SJSA1 (cell line): ENCODE measurements at regions not wholly inside any gene's neighbourhood (a gene's known extent, or its start where the extent isn't known, plus 50 kb on each side); places are given as distances from the start of the nearest gene placed in this dataset.

Experiments used
- DNase-seq, 2 experiments: peaks; one replicate each; pipeline ENCODE4 v3.0.0-alpha.2; 2015 to 2020; ENCODE audit warnings: low spot score in 2 of 2, low read depth in 1 of 2
- H3K27ac ChIP-seq: fragments of 250-450 bp; sonication (Bioruptor Pico); 2 replicates; pipeline ENCODE4 v1.5.1; 2020; ENCODE audit warnings: mild to moderate bottlenecking, moderate library complexity
- H3K27me3 ChIP-seq: fragments of 250-450 bp; sonication (Bioruptor Pico); replicated peaks from 2 replicates; pipeline ENCODE4 v1.5.1; 2020; ENCODE audit warnings: mild to moderate bottlenecking, moderate library complexity
- H3K36me3 ChIP-seq: fragments of 250-450 bp; sonication (Bioruptor Pico); 2 replicates; pipeline ENCODE4 v1.5.1; 2020; ENCODE audit warnings: mild to moderate bottlenecking
- H3K4me1 ChIP-seq: fragments of 250-450 bp; sonication (Bioruptor Pico); replicated peaks from 2 replicates; pipeline ENCODE4 v1.6.1; 2021; ENCODE audit warnings: mild to moderate bottlenecking
- H3K4me3 ChIP-seq: fragments of 250-450 bp; sonication (Bioruptor Pico); 2 replicates; pipeline ENCODE4 v1.5.1; 2020; ENCODE audit warnings: mild to moderate bottlenecking
- H3K9me3 ChIP-seq: fragments of 250-450 bp; sonication (Bioruptor Pico); replicated peaks from 2 replicates; pipeline ENCODE4 v1.5.1; 2020; ENCODE audit warnings: mild to moderate bottlenecking

GRCh38 chr12:98419795-98420404, 95.5 kb upstream of the TMPO start:
- peaks cover 21% of the 10 kb centered on the region for H3K4me1 ChIP-seq
- H3K27ac ChIP-seq = no peak overlapping the region
- no peak for DNase-seq
- no peaks in the 10 kb centered on the region for H3K9me3 ChIP-seq
- no peaks in the 10 kb centered on the region for H3K36me3 ChIP-seq
- no peak overlapping the region for H3K4me3 ChIP-seq
- H3K27me3 ChIP-seq = no peaks in the 10 kb centered on the region

- H3K4me3 ChIP-seq = no peak overlapping the region
- H3K27me3 ChIP-seq = no peaks in the 10 kb centered on the region
- H3K4me1 ChIP-seq = peaks cover 21% of the 10 kb centered on the region
- DNase-seq = no peak
- H3K36me3 ChIP-seq = no peaks in the 10 kb centered on the region
- no peak overlapping the region for H3K27ac ChIP-seq
- no peaks in the 10 kb centered on the region for H3K9me3 ChIP-seq
These were observed 94.9 kb upstream of the TMPO start for GRCh38 chr12:98420461-98420860.

GRCh38 chr12:98421316-98421715, 94.1 kb upstream of the TMPO start:
- no peak overlapping the region for H3K27ac ChIP-seq

GRCh38 chr12:98422359-98422758, 93.0 kb upstream of the TMPO start:
- Histone ChIP-seq H3K27ac (no peak overlapping the region), H3K4me1 (peaks cover 21% of the 10 kb centered on the region), H3K9me3 (no peaks in the 10 kb centered on the region), H3K36me3 (no peaks in the 10 kb centered on the region), H3K4me3 (no peak overlapping the region), H3K27me3 (no peaks in the 10 kb centered on the region)
- DNase-seq = no peak

More at GRCh38 chr12:98421316-98421715, 94.1 kb upstream of the TMPO start:
- no peak overlapping the region for H3K4me3 ChIP-seq
- no peak for DNase-seq
- no peaks in the 10 kb centered on the region for H3K27me3 ChIP-seq
- peaks cover 21% of the 10 kb centered on the region for H3K4me1 ChIP-seq
- H3K9me3 ChIP-seq = no peaks in the 10 kb centered on the region
- no peaks in the 10 kb centered on the region for H3K36me3 ChIP-seq

- Histone ChIP-seq H3K36me3 (no peaks in the 10 kb centered on the region), H3K27ac (no peak overlapping the region), H3K4me3 (no peak overlapping the region), H3K27me3 (no peaks in the 10 kb centered on the region), H3K9me3 (no peaks in the 10 kb centered on the region), H3K4me1 (peaks cover 20% of the 10 kb centered on the region)
- DNase-seq = no peak
These were observed 92.6 kb upstream of the TMPO start for GRCh38 chr12:98422812-98423211.

- no peak for DNase-seq
- H3K27me3 ChIP-seq = no peaks in the 10 kb centered on the region
- no peak overlapping the region for H3K27ac ChIP-seq
These were observed 91.4 kb upstream of the TMPO start for GRCh38 chr12:98423963-98424362.

GRCh38 chr12:98424726-98425401, 90.5 kb upstream of the TMPO start:
- no peaks in the 10 kb centered on the region for H3K36me3 ChIP-seq
- no peak overlapping the region for H3K4me3 ChIP-seq
- H3K27me3 ChIP-seq = no peaks in the 10 kb centered on the region
- H3K9me3 ChIP-seq = no peaks in the 10 kb centered on the region
- no peaks in the 10 kb centered on the region; the same call in 1 of the 2 replicates for H3K4me1 ChIP-seq
- no peak overlapping the region for H3K27ac ChIP-seq
- DNase-seq = peak; percentile 47 to 61

More at GRCh38 chr12:98423963-98424362, 91.4 kb upstream of the TMPO start:
- Histone ChIP-seq H3K36me3 (no peaks in the 10 kb centered on the region), H3K4me3 (no peak overlapping the region), H3K4me1 (peaks cover 8% of the 10 kb centered on the region), H3K9me3 (no peaks in the 10 kb centered on the region)

GRCh38 chr12:98425859-98426258, 89.5 kb upstream of the TMPO start:
- Histone ChIP-seq H3K36me3 (no peaks in the 10 kb centered on the region), H3K27me3 (no peaks in the 10 kb centered on the region), H3K4me1 (no peaks in the 10 kb centered on the region), H3K9me3 (no peaks in the 10 kb centered on the region), H3K4me3 (no peak overlapping the region), H3K27ac (no peak overlapping the region)
- DNase-seq = no peak

- no peak for DNase-seq
- Histone ChIP-seq H3K36me3 (no peaks in the 10 kb centered on the region), H3K4me1 (no peaks in the 10 kb centered on the region), H3K27me3 (no peaks in the 10 kb centered on the region), H3K4me3 (no peak overlapping the region), H3K9me3 (peaks cover 5% of the 10 kb centered on the region; the same call in 1 of the 2 replicates), H3K27ac (no peak overlapping the region)
These were observed 84.3 kb upstream of the TMPO start for GRCh38 chr12:98431089-98431488.

GRCh38 chr12:98437166-98437565, 78.2 kb upstream of the TMPO start:
- H3K27ac ChIP-seq = no peak overlapping the region
- H3K36me3 ChIP-seq = no peaks in the 10 kb centered on the region
- no peaks in the 10 kb centered on the region for H3K9me3 ChIP-seq
- no peak overlapping the region for H3K4me3 ChIP-seq
- no peak for DNase-seq
- no peaks in the 10 kb centered on the region for H3K27me3 ChIP-seq
- H3K4me1 ChIP-seq = peaks cover 15% of the 10 kb centered on the region

GRCh38 chr12:98437806-98438595, 77.4 kb upstream of the TMPO start:
- Histone ChIP-seq H3K27me3 (no peaks in the 10 kb centered on the region), H3K27ac (no peak overlapping the region), H3K36me3 (no peaks in the 10 kb centered on the region), H3K4me3 (no peak overlapping the region), H3K4me1 (peaks cover 15% of the 10 kb centered on the region), H3K9me3 (no peaks in the 10 kb centered on the region)
- DNase-seq = no peak

- DNase-seq = no peak
- Histone ChIP-seq H3K4me3 (no peak overlapping the region), H3K4me1 (peaks cover 15% of the 10 kb centered on the region), H3K9me3 (no peaks in the 10 kb centered on the region), H3K27ac (no peak overlapping the region), H3K27me3 (no peaks in the 10 kb centered on the region), H3K36me3 (no peaks in the 10 kb centered on the region)
These were observed 76.6 kb upstream of the TMPO start for GRCh38 chr12:98438656-98439230.

GRCh38 chr12:98439471-98439951, 75.9 kb upstream of the TMPO start:
- Histone ChIP-seq H3K4me3 (no peak overlapping the region), H3K9me3 (no peaks in the 10 kb centered on the region), H3K27ac (peak overlapping the region; percentile 61), H3K27me3 (no peaks in the 10 kb centered on the region), H3K4me1 (peaks cover 15% of the 10 kb centered on the region), H3K36me3 (no peaks in the 10 kb centered on the region)
- peak in 1 of 2 experiments; percentile 37 for DNase-seq
